HG03520 (cell line): ENCODE measurements at regions not wholly inside any gene's neighbourhood (a gene's known extent, or its start where the extent isn't known, plus 50 kb on each side); places are given as distances from the start of the nearest gene placed in this dataset.

Source experiments
- ATAC-seq: cut with Tn5 transposase; IDR thresholded peaks from one replicate; pipeline ENCODE4 v1.9.1; 2021; ENCODE audit warnings: mild to moderate bottlenecking, moderate library complexity; ENCODE audit not compliant: unreplicated experiment

DNA sequence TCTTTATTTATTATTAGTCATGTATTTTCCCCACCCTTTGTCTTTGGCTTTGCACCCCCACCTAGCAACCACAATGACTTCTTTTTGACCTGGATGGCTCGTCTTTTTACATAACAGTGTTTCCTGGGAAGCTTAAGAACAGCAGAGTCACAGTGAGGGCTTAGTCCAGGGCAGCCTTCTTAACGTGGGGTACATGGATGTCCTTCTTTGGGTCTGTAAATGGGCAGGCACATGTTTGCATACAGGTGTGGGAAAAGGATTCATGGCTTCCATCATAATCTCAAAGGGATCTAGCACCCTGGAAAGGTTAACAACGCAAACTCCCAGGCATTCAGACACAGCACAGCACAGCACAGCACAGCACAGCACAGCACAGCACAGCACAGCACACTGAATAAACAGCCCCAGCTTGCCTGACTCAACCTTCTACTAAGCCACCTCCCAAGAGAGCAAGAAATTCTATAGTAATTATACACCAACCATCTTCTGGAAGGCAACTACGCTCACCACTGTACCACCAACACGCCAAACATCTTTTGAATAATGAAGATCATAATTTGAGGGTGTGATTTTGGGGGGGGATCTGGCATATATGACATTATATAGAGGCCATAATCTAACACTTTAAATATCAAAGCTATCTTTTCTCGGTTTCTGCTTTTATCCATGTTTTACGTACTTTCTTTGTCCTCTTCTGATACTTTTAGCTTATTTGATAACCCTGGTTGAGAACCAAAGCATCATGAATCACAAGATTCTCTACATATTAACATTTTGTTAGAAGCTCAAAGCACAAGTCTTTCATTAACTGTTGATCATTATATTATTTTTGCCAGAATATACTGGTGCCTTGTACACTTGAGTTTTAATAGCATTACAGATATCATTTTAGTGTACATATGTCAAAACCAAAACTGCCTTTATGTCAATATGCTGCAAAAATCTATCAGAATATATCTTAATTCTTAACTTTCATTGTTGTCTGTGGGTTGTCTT is 177.2 kb upstream of the KLF14 start:
- no peak for ATAC-seq

DNA sequence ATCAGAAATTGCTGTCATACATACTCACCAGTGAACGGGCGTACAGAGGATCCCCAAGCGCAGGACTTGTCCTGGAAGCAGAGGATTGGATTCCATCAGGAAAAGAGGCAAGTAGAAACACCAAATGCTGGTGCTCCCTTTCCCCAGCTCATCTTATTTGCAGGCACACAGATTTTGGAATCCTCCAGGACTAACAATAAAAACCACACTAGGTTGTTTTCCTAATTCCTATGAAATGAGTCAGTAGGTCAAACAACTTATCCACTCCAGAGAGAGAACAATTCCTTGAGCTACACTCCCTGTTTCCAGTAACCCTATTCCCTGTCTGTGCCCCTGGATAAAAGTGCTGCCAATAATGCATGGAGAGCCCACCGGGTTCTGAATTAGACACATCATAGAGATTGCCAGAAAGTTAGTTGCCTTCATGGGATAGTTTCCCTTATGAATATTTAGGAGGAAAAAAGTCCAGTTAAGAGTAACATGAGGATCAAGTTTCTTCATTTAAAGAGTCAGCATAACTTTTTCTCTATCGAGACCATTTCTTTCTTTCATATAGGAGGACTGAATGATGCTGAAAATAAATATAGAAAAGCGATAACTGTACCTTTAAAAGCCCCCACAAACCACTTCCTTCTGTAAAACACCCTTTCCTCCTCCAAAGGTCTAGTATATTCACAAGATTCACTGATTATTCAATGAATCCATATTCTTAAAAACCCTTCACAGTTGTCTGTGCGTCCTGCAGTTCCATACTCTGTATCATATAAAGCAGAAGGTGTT is 178.3 kb upstream of the KLF14 start:
- no peak for ATAC-seq

DNA sequence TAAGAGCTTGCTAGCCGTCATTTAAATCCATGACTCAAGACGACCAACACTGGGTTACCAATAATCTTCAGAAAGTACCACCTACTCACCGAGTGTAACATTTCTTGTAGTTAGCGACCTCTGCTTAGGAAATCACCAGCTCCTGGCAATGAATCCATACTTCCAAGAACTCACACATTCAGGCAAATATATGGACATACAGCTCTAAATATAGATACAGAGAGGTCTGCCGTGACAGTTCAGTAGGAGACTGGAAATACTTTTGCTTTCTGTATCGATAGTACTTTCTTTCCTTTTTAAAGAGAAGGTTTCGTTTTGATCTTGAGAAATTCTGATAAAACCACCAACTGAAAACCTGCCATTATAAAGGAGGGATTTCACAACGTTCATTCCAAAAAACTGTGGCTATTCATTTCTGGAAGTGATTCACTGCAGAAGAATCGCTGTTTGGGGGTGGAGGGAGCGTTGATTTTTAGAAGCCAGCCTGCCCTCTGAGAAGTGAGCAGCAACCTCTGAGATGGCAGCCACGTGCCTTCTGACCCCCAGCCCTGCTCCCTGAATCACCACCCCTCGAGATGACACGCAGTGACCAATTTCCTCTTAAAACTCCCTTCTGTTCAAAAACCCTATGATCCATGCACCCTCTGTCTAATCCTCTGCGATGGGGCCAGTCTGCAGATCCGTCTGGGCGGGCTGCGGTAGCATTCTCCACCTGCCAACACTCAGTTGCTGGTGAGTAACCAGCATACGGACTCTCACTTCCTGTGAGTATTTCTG is 179.0 kb upstream of the KLF14 start:
- peak; percentile 80 for ATAC-seq

DNA sequence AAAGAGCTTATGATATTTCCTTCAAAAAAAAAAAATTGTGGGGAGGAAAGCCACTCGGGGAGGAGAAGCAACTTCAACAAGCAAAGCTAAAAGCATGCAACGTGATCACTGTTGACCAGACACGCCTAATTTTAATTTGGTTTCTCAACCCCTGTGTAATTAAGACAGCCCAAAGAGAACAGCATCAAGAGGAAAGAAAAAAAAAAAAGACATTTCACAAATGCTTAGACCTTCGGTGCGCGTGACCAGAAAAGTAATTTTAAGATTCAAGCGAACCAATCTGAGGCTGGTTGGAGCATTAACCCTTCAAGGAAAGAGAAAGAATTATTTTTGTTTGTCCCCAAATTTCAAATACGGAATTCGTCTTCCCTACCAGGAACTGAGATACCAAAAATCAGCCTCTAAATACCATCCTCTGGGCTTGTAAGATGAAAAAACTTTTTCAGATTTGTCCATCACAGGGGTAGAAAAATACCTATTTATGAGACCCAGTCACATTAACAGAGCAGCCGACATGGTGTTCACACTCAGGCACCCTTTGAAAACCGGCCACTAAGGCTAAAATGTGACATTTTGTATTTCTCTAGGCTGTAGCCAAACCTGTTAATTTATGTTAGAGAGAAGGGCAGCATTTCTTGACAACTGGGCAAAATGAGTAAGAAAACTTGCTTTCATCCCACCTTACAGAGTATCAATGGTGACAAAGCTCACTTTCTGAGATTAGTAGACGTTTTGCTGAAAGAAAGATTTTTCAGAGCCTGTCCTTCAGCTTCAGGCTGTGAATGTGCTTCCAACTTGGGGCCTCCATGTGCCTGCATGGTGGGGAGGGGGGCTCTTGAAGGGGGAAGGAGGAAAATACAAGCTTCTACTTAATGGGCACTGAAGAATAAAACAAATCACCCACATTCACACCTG is 179.9 kb upstream of the KLF14 start:
- peak; percentile 2 for ATAC-seq

DNA sequence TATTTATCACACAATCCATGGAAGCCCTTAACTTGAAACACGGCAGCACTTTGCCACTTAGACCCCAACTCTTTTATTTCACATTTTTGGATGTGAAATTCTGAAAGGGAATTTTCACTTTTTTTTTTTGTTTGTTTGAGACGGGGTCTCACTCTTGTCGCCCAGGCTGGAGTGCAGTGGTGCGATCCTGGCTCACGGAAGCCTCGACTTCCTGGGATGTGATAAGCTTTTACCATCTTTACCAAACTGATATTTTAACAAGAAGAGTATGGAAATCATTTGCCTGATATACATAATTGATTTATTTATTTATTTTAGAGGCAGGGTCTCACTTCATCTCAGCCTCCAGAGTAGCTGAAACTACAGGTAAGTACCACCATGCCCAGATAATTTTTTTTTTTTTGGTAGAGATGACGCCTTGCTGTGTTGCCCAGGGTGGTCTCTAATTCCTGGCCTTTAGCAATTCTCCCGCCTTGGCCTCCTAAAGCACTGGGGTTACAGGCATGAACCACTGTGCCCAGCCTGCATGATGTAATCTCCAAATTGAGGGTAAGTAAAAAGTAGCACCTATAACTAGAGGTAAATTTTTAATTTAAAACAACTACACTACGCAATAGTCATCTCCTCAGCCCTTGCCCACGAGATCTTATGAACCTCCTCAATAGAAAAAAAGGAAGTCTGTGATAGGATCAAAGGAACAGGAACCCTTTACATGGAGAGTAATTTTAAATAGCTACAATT is 180.7 kb upstream of the KLF14 start:
- ATAC-seq: no peak

DNA sequence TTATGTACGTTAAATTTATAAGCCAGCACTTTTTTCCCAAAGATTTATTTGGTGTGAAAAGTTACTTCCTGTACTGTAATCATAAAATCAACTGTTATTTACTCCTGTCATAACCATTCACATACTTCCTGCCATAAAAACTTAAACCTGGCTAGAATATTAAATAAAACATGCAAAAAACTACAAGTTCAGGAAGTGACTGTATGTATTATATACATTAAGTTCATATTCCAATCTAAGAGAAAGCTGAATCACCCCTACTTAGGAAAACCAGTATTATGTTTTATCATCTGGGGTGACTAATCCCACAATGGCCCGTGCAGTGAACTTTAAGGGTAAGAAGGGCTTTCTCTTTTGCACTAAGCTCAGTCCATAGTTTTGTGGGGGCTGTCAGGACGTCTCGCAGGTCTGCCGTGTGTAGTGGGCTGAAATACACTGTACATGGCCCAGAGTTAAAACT is 183.7 kb upstream of the KLF14 start:
- no peak for ATAC-seq

DNA sequence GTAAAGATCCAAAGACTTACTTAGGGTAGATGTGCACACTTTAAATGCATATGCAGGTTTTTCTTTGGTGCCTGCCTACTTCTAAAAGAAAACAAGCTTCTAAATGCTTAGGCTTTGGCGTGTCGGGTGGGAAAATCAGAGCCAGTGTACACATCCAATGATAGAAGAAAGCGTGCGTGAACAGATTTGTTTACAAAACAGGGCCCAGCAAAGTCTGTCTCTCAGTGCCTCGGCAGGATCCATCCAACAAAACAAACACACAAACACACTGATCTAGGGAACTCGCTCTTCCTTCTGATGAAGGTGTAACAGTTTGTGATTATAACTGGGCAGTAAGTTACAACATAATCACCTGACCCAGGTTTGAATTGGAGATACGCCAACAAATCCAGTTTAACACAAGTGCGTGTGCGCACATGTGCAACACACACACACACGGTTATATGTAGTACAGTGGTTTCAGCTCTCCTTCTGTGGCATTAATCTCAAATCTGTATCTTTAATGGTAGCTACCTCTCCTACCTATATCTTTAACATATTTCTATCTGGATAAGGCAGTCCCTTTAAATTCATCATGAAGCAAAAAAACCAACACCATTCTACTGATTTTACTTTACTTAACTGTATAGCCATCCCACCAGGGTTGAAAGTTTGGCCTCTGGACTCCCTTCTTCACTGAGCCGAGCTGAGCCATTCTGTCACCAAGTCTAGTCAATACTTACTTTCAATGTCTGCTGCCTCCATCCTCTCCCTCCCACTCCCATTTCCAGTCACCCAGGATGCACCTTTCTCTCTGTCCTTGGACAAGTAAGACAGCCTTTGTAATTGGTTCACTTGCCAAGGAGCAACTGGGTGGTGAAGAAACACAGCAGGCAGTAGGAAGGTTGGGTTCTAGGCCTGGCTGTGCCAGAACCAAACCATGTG is 184.4 kb upstream of the KLF14 start:
- no peak for ATAC-seq

DNA sequence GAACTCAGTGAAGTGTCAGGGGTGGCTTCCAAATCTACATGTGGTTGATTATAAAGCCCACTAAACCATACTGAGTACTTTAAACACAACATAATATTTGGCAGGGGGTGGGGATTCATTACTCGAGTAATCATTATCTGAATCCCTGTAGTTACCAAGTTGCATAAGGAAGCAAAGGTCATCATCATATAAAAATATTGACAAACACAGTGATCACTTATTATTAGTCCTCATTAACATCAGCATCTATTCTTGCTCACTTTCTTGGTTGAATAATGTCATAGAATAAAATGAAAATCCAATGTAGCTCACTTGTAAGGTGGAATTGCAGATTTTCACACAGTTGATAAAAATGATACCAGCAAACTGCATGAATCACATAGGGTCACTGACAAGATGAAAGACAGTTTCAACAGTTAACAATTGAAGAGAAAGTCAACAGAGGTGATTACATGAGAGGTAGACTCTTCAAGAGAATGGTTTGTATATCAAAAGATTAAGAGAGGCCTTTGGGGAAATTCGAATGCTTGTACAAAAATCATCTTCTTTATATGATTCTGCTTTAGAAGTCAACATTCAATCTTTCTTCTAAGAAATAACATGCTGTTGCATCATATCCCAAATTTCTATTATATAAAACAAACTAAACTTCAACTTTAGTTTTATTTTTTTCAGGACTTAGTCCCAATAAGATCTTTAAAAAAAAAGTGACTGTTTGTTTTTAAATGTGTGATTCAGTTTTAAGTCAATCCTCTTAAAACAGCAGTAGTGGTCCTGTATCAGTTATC is 185.5 kb upstream of the KLF14 start:
- ATAC-seq: no peak

DNA sequence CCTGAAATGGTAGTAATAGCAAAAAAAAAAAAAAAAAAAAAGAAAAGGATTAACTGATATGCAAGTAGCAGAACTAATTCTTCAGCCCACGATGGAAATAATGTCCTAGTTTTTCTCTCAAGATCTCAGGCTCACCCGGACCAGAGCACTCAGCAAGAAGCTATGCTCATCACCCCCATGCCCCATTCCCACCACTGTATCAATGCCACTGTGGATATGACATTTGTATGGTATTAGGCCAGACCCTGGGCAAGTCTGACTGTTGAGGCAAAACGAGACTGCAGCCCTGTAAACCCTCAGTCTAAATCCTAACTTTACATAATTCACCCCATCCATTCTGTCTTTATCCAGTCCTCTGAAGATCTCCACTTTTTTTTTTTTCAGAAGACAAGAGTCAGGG is 186.1 kb upstream of the KLF14 start:
- no peak for ATAC-seq

DNA sequence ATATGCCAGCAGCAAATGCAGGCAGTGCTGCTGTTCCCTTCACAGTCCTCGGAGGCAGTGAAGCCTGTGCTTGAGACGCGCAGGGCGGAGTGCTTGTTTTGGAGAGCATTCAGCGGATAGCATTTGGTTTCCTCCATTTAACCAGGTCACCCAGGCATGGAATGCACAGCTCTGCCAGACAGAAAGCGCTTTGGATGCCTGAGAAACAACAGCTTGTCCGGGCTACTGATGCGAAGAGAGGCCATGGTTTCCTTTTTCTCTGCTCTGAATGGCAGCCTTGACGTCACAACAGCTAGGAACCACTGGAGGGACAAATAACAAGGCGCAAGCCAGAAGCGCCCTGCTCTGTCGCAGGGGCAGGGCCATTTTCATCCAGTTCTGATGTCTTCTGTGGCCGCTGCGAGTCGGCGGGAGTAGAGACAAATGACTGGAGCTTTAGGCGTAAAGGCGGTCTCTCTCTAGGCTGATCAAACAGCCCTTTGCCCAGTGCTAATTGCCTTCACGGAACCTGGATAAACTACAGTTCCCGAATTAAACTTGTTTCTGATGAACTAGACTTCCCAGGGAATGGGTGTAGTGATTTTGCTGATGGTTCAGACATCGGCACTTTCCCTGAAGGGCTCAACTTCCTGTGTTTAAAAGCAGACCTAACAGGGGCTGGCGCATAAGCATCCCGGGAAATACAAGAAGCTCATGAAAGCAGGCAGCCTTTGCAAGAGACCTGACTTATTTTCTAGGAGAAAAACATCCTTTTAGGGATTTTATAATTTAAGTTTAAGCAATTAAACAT is 187.6 kb upstream of the KLF14 start:
- no peak for ATAC-seq

DNA sequence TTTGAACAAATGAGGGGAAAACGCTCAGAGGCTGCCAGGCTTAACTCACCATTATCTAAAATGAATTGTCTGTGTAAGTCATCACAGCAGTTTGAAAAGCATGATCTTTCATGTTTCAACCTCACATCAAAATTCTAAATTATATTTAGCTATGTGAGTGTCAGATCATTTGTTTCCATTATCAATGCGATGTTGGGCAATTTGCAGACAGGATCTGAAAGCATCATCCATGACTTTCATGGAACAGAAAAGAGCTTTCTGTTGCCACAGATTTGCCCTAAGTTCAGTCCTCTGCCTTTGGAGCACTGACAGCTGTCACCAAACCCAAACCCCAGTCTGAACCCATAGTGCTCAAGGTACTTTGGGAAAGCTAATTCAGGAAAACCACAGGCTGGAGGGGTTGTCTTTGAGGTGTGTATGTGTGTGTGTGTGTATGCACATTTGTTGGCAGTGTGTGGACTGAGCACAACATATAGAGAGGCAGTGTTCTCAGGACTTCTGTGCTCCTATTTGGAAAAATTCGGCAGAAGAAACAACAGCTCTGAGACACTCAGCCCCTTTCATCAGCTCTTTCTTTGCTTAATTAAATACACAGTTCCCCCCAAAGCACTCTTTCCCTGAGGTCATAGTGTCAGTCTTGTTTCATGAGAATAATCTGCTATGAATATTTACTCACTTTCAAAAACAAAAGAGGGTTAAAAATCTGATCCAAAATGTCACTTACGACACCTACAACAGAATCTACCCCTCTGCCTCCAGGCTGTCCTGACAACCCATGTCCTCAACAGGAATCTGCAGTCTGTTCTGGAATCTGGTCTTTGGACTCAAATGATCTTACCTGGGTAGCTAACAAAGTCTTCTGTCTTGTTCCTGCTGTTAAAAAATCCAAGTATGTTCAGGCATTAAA is 188.5 kb upstream of the KLF14 start:
- no peak for ATAC-seq

DNA sequence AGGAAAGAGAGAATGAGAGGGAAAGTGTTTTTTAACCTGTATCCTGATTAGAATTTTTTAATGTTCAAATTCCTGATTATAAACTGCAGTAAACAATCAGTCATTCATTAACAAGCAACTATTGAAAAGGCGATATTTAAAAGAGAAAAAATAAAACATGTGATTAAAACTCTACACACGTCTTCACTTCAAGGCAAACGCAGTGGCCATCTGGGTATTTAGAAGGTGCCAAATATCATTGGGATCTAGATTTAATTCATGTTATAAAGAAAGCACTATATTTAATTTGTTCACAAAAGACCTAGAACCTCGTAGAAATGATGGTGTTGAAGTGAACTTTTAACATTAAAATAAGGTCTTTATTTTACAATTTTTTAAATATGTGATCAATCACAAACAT is 189.4 kb upstream of the KLF14 start:
- ATAC-seq: no peak

DNA sequence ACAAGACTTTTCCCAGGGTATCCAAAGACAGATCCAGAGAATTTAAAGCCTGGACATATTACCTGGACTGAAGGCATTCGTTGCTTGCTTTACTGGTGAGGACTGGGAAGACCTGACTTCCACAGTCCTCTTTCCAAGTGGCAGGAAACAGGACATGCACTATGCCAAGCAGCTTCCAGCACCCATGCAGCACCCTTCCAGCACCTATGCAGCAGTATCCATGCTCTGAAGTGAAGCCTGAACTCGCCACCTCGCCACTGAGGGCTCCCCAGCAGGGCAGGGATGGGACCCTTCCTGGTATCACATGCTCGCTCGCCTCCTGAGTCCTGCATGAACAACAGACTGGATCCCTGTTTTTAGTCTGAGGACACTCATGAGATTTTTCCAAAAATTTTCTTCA is 189.9 kb upstream of the KLF14 start:
- no peak for ATAC-seq

DNA sequence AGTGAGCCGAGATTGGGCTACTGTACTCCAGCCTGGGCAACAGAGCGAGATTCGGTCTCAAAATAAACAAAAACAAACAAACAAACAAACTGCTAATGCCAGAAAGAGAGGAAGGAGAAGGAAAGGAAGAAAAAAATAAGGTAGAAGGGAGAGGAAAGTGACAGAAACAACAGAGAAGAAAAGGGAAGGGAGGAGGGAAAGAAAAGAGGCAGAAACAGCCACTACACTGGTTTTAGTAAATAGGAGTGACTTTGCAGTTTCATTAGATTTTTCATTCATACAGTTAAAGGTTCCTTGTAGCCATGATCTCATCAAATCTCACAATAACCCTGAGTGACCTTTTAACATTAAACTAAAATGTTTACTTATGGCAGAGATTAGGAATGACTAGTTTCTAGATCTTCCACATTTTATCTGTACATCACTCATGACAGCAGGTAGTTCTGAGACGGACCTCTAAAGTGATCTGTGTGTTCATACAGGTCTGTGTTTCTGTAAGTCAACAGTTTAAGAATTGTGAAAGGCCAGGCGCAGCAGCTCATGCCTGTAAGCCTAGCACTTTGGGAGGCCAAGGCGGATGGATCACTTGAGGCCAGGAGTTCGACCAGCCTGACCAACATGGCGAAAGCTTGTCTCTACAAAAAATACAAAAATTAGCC is 191.3 kb upstream of the KLF14 start:
- no peak for ATAC-seq

DNA sequence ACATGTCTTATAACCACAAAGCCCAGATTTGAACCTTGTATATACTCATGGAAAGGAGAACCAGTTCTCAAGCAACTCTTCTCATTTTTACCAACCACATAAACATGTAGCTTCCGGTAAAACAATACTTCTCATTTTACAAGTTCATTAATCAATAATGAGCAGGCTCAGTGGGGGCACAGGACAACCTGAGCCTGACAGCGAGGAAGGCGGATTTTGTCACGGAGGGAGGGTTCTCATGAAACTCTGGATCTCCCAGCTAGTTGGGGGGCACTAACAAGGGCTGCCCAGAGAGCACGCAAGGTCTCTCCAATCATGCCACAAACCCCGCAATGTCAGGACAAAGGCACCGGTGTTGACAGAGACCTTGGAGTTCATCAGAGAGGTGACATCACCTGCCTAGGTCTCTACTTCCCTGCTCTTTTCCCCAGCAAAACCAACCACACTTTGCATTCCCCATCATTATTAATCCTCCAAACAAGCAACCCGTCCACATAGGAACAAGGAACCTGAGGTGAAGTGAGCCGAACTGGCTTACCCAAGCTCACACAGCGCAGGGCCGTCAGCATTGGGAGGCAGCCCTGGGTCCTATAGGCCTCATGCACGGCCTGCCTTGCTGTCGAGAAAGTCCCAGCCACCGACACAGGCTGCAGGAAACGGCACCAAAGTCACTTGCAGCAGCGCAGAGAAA is 192.1 kb upstream of the KLF14 start:
- no peak for ATAC-seq
